Activated CD4-positive, alpha-beta T cell treated with anti-CD3 and anti-CD28 coated beads, Interleukin-10, Interleukin-2, amounts not matched to agents 100 ng/mL and 50 ng/mL, durations not matched to agents 16 hours and 8 hours (primary cell): ENCODE measurements at regions not wholly inside any gene's neighbourhood (a gene's known extent, or its start where the extent isn't known, plus 50 kb on each side); places are given as distances from the start of the nearest gene placed in this dataset.
"Not testable (repeated sequence)": the region's sequence is repeated elsewhere in the genome, so short reads cannot be mapped to it uniquely, and the experiment has no call there.

ENCODE experiments used
- DNase-seq: peaks from one replicate; pipeline ENCODE4 v3.0.0-alpha.2; 2020

DNA sequence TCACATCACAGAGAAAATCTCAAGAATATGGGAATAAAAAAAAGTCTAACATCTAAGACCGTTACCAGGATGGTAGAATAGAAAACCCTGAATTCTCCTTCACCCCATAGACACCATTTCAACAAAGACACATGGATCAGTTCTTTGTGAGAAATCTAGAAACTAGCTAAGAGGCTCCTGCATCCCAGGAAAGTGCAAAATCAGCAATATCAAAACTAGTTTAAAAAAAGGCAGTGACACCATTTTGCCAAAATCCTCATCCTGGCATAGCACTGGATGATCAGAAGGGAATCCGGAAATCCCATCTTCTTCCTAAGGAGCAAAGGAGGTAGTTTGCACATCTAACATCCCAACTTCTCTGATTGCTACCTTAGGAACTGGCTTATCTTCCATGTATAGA is 88.9 kb upstream of the MAGEE2 start:
- DNase-seq, result no peak

DNA sequence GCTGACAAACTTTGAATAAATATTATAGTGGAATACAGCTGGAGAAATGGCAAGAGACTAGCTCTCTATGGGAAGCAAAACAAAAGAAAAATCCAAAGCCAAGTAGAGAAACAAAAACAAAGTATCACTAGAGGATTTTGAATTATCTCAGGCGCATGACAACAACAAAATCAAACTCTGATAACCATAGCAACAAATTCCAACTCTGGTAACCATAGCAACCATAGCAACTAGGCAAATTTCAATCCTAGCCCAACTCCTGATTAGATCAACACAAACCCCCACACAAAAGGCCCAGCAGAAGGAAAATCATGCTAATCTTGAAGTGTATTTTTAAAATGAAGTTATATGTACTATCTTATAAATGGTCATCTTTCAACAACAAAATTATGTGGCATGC is 98.4 kb upstream of the MAGEE2 start:
- no peak for DNase-seq

DNA sequence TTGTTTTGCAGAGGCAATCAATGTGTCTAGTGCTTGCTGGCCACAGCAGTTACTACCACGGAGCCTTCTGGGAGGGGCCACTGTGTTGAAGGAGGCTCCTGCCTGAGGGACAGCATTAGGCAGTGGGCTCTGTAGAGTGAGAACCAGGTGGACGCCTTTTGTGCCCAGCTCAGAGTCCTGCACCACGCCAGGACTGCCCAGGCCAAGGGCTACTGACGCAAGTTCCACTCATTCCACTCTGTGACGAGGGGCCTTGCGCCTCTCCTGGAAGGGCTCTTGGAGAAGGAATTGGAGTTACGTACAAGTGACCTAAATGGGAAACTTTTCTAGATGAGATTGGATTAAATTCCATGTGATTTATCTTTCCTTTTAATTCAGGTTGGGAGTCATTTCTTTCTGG is 102.8 kb upstream of the MAGEE2 start:
- DNase-seq, result no peak

DNA sequence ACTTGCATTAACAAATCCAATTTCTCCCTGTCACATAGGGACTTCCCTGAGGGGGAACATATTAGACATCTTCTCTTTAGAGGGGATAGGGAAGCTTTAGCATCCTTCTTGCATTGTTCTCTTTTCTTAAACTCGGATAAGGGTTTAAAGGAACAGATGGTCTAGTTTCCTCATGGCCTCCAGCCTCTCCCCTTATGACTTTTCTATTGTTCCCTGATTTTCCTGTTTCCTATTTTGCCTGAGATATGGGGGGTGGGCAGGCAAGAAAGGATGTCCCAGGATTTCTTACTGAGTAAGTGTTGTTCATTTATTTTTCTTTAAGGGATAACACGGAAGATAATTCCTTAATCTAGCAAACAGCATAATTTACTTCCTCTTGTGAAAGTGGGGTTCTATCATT is 107.7 kb upstream of the MAGEE2 start:
- DNase-seq, result no peak

DNA sequence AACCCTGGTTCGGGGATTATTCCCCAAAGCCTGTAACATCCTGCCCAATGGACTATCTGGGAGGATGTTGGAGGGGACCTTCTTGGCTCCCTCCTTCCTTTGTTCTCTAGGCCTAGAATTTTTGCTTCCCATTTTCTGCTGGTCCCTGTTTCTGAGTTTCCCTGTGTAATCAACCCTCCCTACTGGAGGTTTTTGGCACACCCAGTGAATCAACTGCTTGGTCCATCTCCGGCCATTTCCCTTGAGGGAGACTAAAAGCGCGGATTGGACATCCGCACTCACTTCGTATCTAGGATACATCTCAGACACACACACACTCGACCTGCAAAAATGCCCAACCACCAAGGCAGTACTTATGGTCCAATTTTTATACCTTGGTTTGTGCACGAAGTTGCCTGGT is 108.2 kb upstream of the MAGEE2 start:
- no peak for DNase-seq

DNA sequence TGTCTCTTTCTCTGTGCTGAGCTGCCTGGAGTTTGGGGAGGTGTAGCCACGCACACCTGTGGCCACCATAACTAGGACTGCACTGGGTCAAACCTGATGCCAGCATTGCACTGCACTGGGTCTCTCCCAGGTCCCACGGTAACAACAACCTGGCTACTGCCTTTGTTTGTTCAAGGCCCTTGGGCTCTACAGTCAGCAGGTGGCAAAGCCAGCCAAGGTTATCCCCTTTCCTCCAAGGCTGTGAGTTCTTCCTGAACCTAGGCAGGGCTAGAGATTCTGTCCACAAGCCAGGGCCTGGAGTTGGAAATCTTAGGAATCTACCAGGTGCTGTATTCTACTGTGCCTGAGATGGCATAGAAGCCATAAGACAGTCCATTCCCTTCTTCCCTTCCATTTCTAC is 126.7 kb upstream of the MAGEE2 start:
- DNase-seq, result no peak

DNA sequence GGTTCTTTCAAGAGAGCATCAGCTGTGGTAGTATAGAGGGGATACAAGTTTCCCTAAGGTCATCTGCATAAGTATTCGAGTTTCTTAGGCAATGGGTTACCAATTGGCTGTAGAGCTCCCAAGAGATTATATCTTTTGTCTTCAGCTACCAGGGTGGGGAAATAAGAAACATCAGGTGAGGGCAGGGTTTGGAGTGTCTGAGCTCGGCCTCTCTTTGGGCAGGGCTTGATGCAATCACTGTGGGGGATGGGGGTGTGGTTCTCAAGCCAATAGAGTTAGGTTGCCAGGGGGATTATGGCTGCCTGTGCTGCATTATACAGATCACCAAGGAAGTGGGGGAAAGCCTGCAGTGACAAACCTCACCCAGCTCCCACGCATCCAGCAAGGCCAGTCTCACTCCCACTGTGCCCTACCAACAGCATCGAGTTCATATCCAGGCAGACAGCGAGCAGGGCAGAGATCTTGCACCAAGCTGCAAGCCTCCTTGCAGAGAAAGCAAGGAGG is 172.1 kb upstream of the MAGEE2 start:
- DNase-seq, result no peak

DNA sequence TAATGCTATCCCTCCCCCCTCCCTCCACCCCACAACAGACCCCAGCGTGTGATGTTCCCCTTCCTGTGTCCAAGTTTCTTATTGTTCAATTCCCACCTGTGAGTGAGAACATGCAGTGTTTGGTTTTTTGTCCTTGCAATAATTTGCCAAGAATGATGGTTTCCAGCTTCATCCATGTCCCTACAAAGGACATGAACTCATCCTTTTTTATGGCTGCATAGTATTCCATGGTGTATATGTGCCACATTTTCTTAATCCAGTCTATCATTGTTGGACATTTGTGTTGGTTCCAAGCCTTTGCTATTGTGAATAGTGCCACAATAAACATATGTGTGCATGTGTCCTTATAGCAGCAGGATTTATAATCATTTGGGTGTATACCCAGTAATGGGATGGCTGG is 176.3 kb upstream of the MAGEE2 start:
- not testable (repeated sequence) for DNase-seq

DNA sequence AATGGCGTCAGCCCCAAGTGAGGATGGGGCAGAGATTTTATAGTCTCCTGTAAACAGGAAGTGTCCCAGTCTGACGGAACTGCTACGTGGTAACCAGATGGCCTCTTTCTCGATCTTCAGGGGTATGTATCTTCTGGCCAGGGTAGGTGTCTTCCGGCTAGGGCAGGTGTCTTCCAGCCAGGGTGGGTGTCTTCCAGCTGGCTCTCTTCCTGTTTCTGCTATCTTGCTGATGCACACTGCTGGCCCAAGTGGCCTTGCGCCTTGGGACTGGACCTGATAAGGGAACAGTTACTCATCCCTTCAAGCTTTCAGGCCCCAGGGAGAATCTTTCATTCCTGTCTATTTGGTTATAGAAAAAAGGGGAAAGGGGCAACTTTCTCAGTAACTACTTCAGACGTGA is 178.7 kb upstream of the MAGEE2 start:
- no peak for DNase-seq

DNA sequence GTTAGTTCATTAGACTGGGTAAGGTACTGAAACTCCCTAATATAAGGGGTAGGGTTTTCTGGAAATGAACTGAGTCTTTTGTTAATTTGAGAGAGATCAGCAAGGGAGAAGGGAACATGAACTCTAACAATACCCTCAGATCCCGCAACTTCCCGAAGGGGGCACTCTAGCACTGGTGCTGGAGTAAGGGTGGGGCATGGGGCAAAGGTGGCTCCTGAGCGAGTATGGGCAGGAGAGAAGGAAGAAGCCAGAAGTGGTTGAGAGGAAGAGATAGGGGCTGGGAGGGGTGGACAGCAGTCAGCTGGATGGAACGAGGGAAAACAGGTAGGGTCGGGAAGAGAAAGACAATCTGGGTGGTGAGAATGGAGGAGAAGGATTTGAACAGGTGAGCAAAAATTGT is 183.2 kb upstream of the MAGEE2 start:
- DNase-seq, result no peak

DNA sequence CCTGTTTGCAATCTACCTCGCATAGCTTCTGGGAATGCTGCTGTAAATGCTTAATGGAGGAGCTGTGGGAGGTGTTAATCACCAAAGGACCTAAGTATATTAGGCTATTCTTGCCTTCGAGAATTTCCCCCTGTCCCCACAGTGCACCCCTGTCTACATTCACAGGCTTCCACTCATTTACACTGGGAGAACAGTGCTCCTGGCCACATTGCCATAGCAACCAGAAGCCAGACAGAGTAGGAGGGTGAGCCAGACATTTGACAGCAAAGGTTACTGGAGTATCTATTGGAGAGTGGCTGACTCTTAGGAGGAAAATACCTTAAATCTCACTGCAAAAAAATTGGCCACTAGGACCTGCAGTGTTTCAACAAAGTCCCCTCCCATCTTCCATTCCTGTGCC is 185.9 kb upstream of the PBDC1 start:
- DNase-seq, result no peak

DNA sequence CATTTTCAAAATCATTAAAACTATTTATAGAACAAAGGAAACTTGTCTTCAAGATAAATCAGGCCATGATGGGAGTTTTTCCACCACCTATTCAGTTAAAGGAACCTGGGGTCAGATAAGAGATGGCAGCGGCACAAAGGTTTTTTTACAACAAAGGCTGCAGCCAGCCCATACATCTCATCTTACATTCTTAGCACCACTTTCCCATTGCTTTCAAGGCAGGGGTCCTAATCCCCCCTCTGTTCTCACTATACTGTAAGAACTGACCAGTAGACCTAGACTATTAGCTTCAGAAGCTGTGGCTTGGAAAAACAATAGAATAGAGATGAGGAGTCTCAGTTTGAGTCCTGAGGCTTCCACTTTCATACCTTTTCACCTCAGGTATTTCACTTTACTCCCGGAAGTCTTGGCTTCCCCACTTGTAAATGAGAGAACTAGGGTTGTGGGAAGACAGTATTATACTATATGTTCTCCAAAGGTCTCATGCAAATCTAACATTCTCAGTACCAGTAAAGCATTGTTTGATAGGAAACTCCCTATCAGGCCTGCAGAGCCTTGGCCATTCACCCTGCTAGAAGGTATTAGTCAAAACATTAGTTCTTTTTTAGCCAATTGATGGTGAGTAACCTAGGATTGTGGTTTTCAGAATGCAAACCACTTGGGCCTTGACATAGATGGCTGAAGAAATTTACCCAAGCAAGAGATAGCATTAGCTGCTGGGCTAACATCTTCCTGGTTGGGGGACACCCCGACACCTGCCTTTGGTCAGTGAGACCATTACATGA is 182.9 kb upstream of the PBDC1 start:
- DNase-seq, result peak; percentile 21

DNA sequence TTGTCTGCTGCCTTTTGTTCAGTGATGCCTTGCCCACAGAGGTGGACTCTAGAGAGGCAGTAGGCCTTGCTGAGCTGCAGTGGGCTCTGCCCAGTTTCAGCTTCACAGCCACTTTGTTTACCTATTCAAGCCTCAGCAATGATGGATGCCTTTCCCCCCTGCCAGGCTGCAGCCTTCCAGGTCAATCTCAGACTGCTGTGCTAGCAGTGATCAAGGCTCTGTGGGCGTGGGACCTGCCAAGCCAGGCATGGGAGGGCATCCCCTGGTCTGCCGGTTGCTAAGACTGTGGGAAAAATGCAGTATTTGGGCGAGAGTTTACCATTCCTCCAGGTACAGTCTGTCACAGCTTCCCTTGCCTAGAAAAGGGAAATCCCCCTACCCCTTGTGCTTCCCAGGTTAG is 175.2 kb upstream of the PBDC1 start:
- no peak for DNase-seq

DNA sequence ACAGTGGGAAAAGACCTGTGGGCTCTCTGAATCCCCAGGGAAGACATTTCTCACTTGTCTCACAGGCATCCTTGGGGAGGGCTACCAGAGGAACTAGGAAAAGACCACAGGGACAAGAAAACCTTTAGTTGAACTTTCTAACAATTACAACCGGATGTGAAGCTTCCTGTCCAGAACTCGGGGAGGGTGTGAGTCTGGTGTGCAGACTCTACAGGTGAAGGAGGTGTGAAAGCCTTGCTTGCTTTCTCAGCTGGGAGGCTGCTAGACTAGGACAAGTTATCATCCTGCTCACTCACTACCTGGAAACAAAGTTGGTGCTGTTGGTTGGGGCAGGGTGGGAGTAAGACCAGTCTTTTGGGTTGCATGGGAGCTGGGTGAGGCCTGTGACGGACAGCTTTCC is 158.5 kb upstream of the PBDC1 start:
- DNase-seq, result no peak

DNA sequence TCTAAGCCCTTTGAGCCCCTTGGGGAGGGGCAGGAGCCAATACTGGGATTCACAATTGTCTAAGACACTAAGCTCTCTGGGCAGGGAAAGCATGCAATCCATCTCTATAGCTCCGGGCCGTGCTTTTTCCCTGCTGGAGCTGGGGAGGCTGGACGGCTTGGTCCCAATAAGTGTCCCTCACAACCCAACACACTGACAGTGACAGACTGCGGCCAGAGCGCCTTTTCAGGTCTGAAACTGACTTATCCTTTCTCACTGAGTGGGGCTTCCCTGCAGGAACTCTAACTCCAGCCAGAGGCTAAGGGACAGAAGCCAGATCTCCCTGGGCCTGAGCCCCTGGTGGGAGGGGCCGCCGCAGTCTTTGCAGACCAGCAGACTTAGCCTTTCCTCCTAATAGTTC is 146.6 kb upstream of the PBDC1 start:
- no peak for DNase-seq

DNA sequence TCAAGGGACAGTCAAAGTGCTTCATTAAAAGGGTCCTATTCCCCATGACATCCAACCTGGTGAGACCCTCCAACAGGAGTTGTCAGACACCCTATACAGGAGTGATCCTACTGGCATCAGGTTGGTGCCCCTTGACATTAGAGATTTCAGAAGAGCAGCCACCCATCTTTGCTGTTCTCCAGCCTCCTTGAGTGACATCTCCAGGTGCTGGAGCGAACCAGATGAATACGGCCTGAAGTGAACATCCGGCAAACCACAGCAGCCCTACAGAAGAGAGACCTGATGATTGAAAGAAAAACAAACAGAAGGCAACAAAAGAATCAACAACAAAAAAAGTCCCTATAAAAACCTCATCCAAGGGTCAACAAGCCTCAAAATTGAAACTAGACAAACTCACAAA is 146.1 kb upstream of the PBDC1 start:
- no peak for DNase-seq

DNA sequence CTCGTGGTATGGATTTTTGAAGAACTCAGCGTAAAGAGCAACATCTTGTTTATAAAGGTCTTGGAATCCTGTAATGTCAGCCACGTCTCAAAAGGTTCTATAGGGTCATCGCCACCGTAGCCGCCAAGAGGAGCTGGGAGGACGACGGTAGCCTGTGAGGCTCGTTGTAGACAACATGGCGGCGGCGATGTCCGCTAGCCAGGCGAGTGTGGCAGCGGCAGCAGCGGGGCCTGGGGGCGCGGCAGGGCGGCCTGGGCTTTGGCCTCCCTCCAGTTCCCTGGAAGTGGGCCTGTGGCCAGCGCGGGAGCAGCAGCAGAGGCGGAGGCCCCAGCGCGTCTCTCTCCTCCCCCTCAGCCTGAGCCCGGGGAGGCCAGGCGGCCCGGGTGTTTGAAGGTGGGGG is 143.5 kb upstream of the PBDC1 start:
- no peak for DNase-seq

DNA sequence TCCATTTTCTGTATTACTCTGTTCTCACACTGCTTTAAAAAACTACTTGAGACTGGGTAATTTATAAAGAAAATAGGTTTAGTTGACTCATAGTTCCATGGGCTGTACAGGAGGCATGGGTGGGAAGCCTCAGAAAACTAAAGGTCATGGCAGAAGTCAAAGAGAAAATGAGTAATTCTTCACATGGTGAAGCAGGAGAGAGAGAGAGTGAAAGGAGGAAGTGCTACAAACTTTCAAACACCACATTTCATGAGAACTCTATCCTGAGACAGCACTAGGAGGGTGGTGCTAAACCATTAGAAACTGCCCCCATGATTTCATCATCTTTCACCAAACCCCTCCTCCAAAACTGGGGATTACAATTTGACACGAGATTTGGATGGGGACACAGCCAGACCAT is 108.0 kb upstream of the PBDC1 start:
- no peak for DNase-seq

DNA sequence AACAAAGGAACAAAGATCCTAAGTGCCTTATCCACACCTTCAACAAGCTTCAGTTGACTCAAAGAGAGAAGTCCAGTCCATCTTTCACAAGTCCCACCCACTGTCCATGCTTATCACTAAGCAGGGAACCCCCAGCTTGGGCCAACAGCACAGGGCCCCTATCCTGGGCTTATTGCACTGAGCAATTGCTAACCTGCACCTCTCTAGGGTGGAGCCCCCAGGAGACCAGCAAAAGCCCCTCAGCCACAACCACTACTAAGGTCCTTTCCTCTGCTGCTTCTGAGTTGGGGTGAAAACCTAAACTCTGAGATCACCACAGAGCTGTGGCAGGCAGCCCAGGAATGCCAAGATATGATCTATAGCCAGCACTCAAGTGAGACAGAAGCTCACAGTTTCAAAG is 96.7 kb upstream of the PBDC1 start:
- no peak for DNase-seq

DNA sequence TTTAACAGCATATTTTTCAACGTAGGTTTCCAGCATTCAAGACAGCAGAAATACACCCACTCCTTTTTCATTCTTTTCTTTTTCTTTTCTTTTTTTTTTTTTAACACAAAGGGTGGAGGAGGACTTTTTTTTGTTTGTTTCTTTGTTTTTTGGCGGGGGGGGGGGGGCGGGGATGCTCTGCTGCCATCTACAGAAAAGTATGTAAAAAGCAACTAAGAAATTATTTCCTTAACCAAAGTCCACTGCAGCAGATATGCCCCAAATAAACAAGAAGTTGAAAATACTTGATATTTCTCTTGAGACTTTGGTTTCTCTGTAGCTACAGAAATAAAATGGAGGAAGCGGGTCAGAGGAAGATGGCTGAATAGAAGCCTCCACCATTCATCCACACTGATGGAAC is 63.2 kb upstream of the PBDC1 start:
- DNase-seq, result no peak
